Keratinocyte (primary cell): ENCODE measurements at regions not wholly inside any gene's neighbourhood (a gene's known extent, or its start where the extent isn't known, plus 50 kb on each side); places are given as distances from the start of the nearest gene placed in this dataset.

Experiments used
- DNase-seq: peaks from one replicate; pipeline ENCODE4 v3.0.0-alpha.2; 2011; ENCODE audit warnings: low read depth, missing footprints, low spot score
- FAIRE-seq: peaks from 2 replicates; lab custom pipeline; 2011; peaks lifted over from hg19 to GRCh38; lab: Jason Lieb, UNC
- H2AFZ ChIP-seq: 2 replicates; pipeline ENCODE4 v1.6.0; 2012; ENCODE audit warnings: low read length, control low read depth, inconsistent platforms; ENCODE audit not compliant: control insufficient read depth
- H3K27ac ChIP-seq: 2 replicates; pipeline ENCODE4 v1.5.1; 2011; ENCODE audit warnings: low read length; ENCODE audit not compliant: control insufficient read depth, insufficient read depth
- H3K27me3 ChIP-seq: 3 replicates; pipeline ENCODE4 v1.6.0; 2011; ENCODE audit warnings: low read length; ENCODE audit not compliant: control insufficient read depth, insufficient read depth; ENCODE audit errors: extremely low read depth
- H3K36me3 ChIP-seq, 2 experiments: 2 replicates in 1 of 2; 3 replicates in 1 of 2; pipeline ENCODE4 v1.5.1; 2011; ENCODE audit warnings: low read length in 2 of 2, mild to moderate bottlenecking in 1 of 2; ENCODE audit not compliant: control insufficient read depth in 2 of 2, insufficient read depth in 2 of 2; ENCODE audit errors: extremely low read depth in 1 of 2
- H3K4me1 ChIP-seq: 3 replicates; pipeline ENCODE4 v1.5.1; 2011; ENCODE audit warnings: low read length; ENCODE audit not compliant: control insufficient read depth, insufficient read depth; ENCODE audit errors: extremely low read depth
- H3K4me2 ChIP-seq: 3 replicates; pipeline ENCODE4 v1.6.0; 2011; ENCODE audit warnings: low read depth, low read length; ENCODE audit not compliant: control insufficient read depth, insufficient read depth; ENCODE audit errors: extremely low read depth
- H3K4me3 ChIP-seq, 3 experiments: fragments of 200-600 bp in 1 of 3; sonication (generic) in 1 of 3; 2 replicates in 2 of 3; 3 replicates in 1 of 3; pipeline ENCODE4 v1.5.1; 2011 to 2016; ENCODE audit warnings: low read length in 3 of 3, mild to moderate bottlenecking in 3 of 3, control low read depth in 2 of 3, inconsistent platforms in 1 of 3, low read depth in 1 of 3, mixed read lengths in 1 of 3, mixed run types in 1 of 3, moderate library complexity in 1 of 3; ENCODE audit not compliant: control insufficient read depth in 2 of 3, insufficient read depth in 2 of 3; ENCODE audit errors: extremely low read depth in 1 of 3
- H3K79me2 ChIP-seq: 2 replicates; pipeline ENCODE4 v1.6.0; 2012; ENCODE audit warnings: low read length; ENCODE audit not compliant: control insufficient read depth, insufficient read depth
- H3K9ac ChIP-seq: 3 replicates; pipeline ENCODE4 v1.6.0; 2011; ENCODE audit warnings: low read length; ENCODE audit not compliant: control insufficient read depth, insufficient read depth; ENCODE audit errors: extremely low read depth
- H3K9me1 ChIP-seq: 3 replicates; pipeline ENCODE4 v1.6.0; 2011; ENCODE audit warnings: low read length; ENCODE audit not compliant: control insufficient read depth, insufficient read depth; ENCODE audit errors: extremely low read depth
- H3K9me3 ChIP-seq: 2 replicates; pipeline ENCODE4 v1.5.1; 2012; ENCODE audit warnings: low read depth, low read length; ENCODE audit not compliant: control insufficient read depth
- H4K20me1 ChIP-seq: 3 replicates; pipeline ENCODE4 v1.6.0; 2011; ENCODE audit warnings: low read length; ENCODE audit not compliant: control insufficient read depth, insufficient read depth; ENCODE audit errors: extremely low read depth
- EZH2 ChIP-seq: IDR thresholded peaks from one replicate; pipeline ENCODE4 v1.6.1; 2012; ENCODE audit warnings: inconsistent platforms, mild to moderate bottlenecking, low read length, moderate library complexity
- dilution Hi-C: fragments of 300-500 bp; cut with MboI; formaldehyde crosslinking; loops from one replicate; pipeline ENCODE4 v1.7.0; 2020; ENCODE audit warnings: low sequenced_read_pairs; ENCODE audit not compliant: extremely low pct_ligation_motif_present
- TF ChIP-seq, protein P1 (sequence below), 3 experiments: IDR thresholded peaks in 1 of 3; conservative IDR thresholded peaks in 1 of 3; optimal IDR thresholded peaks in 1 of 3; 2 replicates in 2 of 3; 3 replicates in 1 of 3; pipeline versions ENCODE3 to v1.5.1; 2011; ENCODE audit warnings: low read length in 3 of 3, mild to moderate bottlenecking in 3 of 3, moderate library complexity in 2 of 3, control low read depth in 1 of 3, inconsistent platforms in 1 of 3; ENCODE audit not compliant: insufficient read depth in 2 of 3; ENCODE audit errors: extremely low read depth in 1 of 3

DNA sequence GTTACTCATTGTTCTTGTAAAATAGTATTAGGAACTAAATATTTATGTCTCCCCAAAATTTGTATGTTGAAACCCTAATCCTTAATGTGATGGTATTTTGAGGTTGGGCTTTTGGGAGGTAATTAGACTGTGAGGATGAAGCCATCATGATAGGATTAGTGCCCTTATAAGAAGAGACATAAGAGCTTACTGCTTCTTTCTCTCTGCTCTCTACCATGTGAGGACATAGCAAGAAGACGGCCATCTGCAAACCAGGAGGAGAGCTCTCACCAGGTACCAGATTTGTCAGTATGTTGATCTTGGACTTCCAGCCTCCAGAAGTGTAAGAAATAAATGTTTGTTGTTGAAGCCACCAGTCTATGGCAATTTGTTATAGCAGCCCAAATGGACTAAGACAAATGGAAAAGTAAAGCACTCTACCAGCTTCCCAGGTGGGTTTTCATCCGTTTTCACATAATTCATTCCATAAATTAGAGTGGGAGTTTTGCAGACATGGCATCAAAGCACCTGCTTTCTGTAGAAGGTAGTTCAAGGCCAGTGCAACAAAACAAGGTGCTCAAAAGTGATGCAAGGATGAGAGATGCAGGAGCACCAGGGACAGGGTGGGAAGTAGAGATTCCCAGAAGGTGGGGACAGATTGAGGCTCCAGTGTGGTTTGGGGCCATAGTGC lies 70.7 kb downstream of the MYCN start:
- H3K9me1 ChIP-seq: no peaks in the 10 kb centered on the region
- no peak overlapping the region for H3K27ac ChIP-seq
- H2AFZ ChIP-seq: no peak overlapping the region
- no peak overlapping the region for H3K9ac ChIP-seq
- TF ChIP-seq EZH2: no peak
- TF ChIP-seq, protein P1, sequence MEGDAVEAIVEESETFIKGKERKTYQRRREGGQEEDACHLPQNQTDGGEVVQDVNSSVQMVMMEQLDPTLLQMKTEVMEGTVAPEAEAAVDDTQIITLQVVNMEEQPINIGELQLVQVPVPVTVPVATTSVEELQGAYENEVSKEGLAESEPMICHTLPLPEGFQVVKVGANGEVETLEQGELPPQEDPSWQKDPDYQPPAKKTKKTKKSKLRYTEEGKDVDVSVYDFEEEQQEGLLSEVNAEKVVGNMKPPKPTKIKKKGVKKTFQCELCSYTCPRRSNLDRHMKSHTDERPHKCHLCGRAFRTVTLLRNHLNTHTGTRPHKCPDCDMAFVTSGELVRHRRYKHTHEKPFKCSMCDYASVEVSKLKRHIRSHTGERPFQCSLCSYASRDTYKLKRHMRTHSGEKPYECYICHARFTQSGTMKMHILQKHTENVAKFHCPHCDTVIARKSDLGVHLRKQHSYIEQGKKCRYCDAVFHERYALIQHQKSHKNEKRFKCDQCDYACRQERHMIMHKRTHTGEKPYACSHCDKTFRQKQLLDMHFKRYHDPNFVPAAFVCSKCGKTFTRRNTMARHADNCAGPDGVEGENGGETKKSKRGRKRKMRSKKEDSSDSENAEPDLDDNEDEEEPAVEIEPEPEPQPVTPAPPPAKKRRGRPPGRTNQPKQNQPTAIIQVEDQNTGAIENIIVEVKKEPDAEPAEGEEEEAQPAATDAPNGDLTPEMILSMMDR (optimal IDR thresholded peaks at IDR 0.05 in 1 of 3, IDR thresholded peaks at IDR 0.05 in 1 of 3, conservative IDR thresholded peaks at IDR 0.05 in 1 of 3; ENCODE audit: extremely low read depth in 1 of 3, insufficient read depth in 2 of 3, low read length in 3 of 3): no peak
- H4K20me1 ChIP-seq: no peaks in the 10 kb centered on the region
- DNase-seq: no peak
- H3K27me3 ChIP-seq: no peaks in the 10 kb centered on the region
- no peaks in the 10 kb centered on the region for H3K36me3 ChIP-seq
- dilution Hi-C loops: no loop called here
- H3K4me3 ChIP-seq: no peak overlapping the region
- no peaks in the 10 kb centered on the region for H3K9me3 ChIP-seq
- peaks cover under 1% of the 10 kb centered on the region for H3K4me1 ChIP-seq
- no peak for FAIRE-seq
- H3K79me2 ChIP-seq: no peaks in the 10 kb centered on the region
- H3K4me2 ChIP-seq: no peak overlapping the region

DNA sequence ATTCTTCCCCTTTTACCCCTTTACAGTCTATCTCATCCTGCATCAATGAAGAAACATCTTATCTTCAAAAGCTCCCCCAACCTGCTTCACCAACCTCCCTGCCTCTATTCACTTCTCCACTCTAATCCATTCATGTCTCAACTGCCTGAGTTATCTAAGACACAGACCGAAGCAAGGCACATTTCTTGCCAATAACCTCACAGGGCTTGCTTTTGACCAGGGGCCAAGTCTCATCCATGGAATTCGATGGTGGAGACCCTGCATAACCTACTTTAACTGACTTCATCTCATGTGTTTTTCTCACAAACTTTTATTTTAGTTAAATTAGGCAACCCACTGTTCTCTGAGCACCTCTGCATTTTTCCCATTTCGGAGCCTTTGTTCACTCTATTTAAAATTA lies 69.7 kb downstream of the MYCN start:
- H3K27ac ChIP-seq: no peak overlapping the region
- H3K9me3 ChIP-seq: no peaks in the 10 kb centered on the region
- H3K4me2 ChIP-seq: no peak overlapping the region
- H3K9ac ChIP-seq: no peak overlapping the region
- DNase-seq (no peak), FAIRE-seq (no peak)
- peaks cover 2% of the 10 kb centered on the region for H3K4me1 ChIP-seq
- no peak for TF ChIP-seq EZH2
- TF ChIP-seq, protein P1 (optimal IDR thresholded peaks at IDR 0.05 in 1 of 3, IDR thresholded peaks at IDR 0.05 in 1 of 3, conservative IDR thresholded peaks at IDR 0.05 in 1 of 3; ENCODE audit: extremely low read depth in 1 of 3, insufficient read depth in 2 of 3, low read length in 3 of 3): no peak
- dilution Hi-C loops: no loop called here
- no peak overlapping the region for H2AFZ ChIP-seq
- H4K20me1 ChIP-seq: no peaks in the 10 kb centered on the region
- no peaks in the 10 kb centered on the region for H3K9me1 ChIP-seq
- no peaks in the 10 kb centered on the region for H3K79me2 ChIP-seq
- H3K36me3 ChIP-seq: no peaks in the 10 kb centered on the region
- no peaks in the 10 kb centered on the region for H3K27me3 ChIP-seq
- no peak overlapping the region for H3K4me3 ChIP-seq
